Fibroblast of lung (primary cell): ENCODE measurements at regions not wholly inside any gene's neighbourhood (a gene's known extent, or its start where the extent isn't known, plus 50 kb on each side); places are given as distances from the start of the nearest gene placed in this dataset.

Source experiments
- DNase-seq, 2 donors: peaks; one replicate each; pipeline versions ENCODE4 v3.0.0 to v3.0.0-alpha.2; 2010; ENCODE audit warnings: low read depth in 2 of 2
- H2AFZ ChIP-seq: 2 replicates; pipeline ENCODE4 v1.5.1; 2012; ENCODE audit warnings: low read length, control low read depth, inconsistent platforms
- H3K27ac ChIP-seq: 2 replicates; pipeline ENCODE4 v1.5.1; 2011; ENCODE audit warnings: low read length, control low read depth; ENCODE audit not compliant: insufficient read depth
- H3K27me3 ChIP-seq: 2 replicates; pipeline ENCODE4 v1.5.1; 2011; ENCODE audit warnings: mild to moderate bottlenecking, low read length; ENCODE audit not compliant: control insufficient read depth, insufficient read depth
- H3K36me3 ChIP-seq: 2 replicates; pipeline ENCODE4 v1.5.1; 2011; ENCODE audit warnings: low read length; ENCODE audit not compliant: control insufficient read depth, insufficient read depth
- H3K4me1 ChIP-seq: 2 replicates; pipeline ENCODE4 v1.5.1; 2011; ENCODE audit warnings: low read length; ENCODE audit not compliant: control insufficient read depth, insufficient read depth; ENCODE audit errors: extremely low read depth
- H3K4me2 ChIP-seq: 2 replicates; pipeline ENCODE4 v1.5.1; 2011; ENCODE audit warnings: low read length, control low read depth; ENCODE audit not compliant: insufficient read depth; ENCODE audit errors: extremely low read depth
- H3K4me3 ChIP-seq, 4 experiments: fragments of 200-600 bp in 1 of 4; sonication (generic) in 1 of 4; replicated peaks in 1 of 4; 2 replicates each; pipeline ENCODE4 v1.5.1; 2011 to 2016; ENCODE audit warnings: low read length in 4 of 4, low read depth in 3 of 4, mild to moderate bottlenecking in 3 of 4, control low read depth in 2 of 4, inconsistent platforms in 1 of 4, mixed read lengths in 1 of 4; ENCODE audit not compliant: insufficient read depth in 1 of 4; ENCODE audit errors: control extremely low read depth in 1 of 4
- H3K79me2 ChIP-seq: 2 replicates; pipeline ENCODE4 v1.5.1; 2012; ENCODE audit warnings: mild to moderate bottlenecking, low read length, inconsistent platforms; ENCODE audit not compliant: control insufficient read depth, insufficient read depth
- H3K9ac ChIP-seq: 2 replicates; pipeline ENCODE4 v1.5.1; 2011; ENCODE audit warnings: mild to moderate bottlenecking, low read length, control low read depth; ENCODE audit not compliant: insufficient read depth
- H3K9me3 ChIP-seq: 2 replicates; pipeline ENCODE4 v1.5.1; 2012; ENCODE audit warnings: low read depth, low read length; ENCODE audit not compliant: control insufficient read depth, insufficient read depth
- H4K20me1 ChIP-seq: 2 replicates; pipeline ENCODE4 v1.5.1; 2011; ENCODE audit warnings: low read length; ENCODE audit not compliant: control insufficient read depth, insufficient read depth; ENCODE audit errors: extremely low read depth
- EZH2 ChIP-seq: IDR thresholded peaks from 2 replicates; pipeline ENCODE4 v1.5.1; 2012; ENCODE audit warnings: low read length, control low read depth, mild to moderate bottlenecking; ENCODE audit errors: missing control alignments
- TF ChIP-seq, protein P1 (sequence below), 2 donors: IDR thresholded peaks in 1 of 2; conservative IDR thresholded peaks in 1 of 2; 1 replicate in 1 of 2; 2 replicates in 1 of 2; pipeline ENCODE4 v1.5.1; 2011 to 2012; ENCODE audit warnings: low read length in 2 of 2, control low read depth in 1 of 2, inconsistent platforms in 1 of 2, low read depth in 1 of 2, mild to moderate bottlenecking in 1 of 2

GRCh38 chr9:108620767-108621166, 235.0 kb downstream of the ACTL7B start:
- Histone ChIP-seq H4K20me1 (no peaks in the 10 kb centered on the region), H3K36me3 (no peaks in the 10 kb centered on the region), H3K27me3 (no peaks in the 10 kb centered on the region), H3K4me3 (no peak overlapping the region), H3K4me1 (no peaks in the 10 kb centered on the region), H3K9me3 (no peaks in the 10 kb centered on the region), H3K27ac (no peak overlapping the region), H2AFZ (no peak overlapping the region), H3K4me2 (no peak overlapping the region), H3K79me2 (no peaks in the 10 kb centered on the region), H3K9ac (no peak overlapping the region)
- TF ChIP-seq, protein P1, sequence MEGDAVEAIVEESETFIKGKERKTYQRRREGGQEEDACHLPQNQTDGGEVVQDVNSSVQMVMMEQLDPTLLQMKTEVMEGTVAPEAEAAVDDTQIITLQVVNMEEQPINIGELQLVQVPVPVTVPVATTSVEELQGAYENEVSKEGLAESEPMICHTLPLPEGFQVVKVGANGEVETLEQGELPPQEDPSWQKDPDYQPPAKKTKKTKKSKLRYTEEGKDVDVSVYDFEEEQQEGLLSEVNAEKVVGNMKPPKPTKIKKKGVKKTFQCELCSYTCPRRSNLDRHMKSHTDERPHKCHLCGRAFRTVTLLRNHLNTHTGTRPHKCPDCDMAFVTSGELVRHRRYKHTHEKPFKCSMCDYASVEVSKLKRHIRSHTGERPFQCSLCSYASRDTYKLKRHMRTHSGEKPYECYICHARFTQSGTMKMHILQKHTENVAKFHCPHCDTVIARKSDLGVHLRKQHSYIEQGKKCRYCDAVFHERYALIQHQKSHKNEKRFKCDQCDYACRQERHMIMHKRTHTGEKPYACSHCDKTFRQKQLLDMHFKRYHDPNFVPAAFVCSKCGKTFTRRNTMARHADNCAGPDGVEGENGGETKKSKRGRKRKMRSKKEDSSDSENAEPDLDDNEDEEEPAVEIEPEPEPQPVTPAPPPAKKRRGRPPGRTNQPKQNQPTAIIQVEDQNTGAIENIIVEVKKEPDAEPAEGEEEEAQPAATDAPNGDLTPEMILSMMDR (conservative IDR thresholded peaks at IDR 0.05 in 1 of 2, IDR thresholded peaks at IDR 0.05 in 1 of 2; ENCODE audit: low read depth in 1 of 2, low read length in 2 of 2) = no peak
- TF ChIP-seq EZH2 = no peak
- peak; percentile 2 to 45 for DNase-seq

DNA sequence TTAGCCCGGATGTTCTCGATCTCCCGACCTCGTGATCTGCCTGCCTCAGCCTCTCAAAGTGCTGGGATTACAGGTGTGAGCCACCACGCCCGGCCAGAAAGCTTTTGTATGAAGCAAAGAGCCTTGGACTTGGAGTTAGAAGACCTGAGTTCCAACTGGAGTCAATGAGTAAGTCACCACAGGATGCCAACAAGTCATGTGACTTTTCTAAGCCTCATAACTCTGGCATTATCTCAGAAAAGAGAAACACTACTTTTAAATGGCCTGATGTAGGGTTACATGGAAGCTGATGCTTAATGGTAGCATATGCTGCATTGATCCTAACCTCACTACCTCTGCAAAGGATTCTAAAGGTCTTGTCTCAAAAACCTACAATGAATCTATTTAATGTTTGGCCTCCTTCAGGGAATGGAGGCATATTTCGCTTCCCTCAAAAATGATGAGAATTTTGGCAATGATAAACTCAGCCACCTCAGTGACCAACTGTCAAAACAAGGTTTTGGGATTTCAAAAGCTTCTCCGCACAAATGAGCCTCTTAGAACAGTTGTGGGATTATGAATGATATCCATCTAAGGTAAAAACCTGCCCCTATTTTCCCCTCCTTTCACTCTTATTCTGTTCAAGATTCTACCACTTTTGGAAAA, 236.8 kb downstream of the ACTL7B start:
- TF ChIP-seq, protein P1 (conservative IDR thresholded peaks at IDR 0.05 in 1 of 2, IDR thresholded peaks at IDR 0.05 in 1 of 2; ENCODE audit: low read depth in 1 of 2, low read length in 2 of 2) = no peak
- TF ChIP-seq EZH2 = no peak
- H3K4me2 ChIP-seq = no peak overlapping the region
- DNase-seq = peak in 1 of 2 donors; percentile 47
- H3K4me1 ChIP-seq = no peaks in the 10 kb centered on the region
- H3K9me3 ChIP-seq = no peaks in the 10 kb centered on the region
- H3K27ac ChIP-seq = no peak overlapping the region
- no peaks in the 10 kb centered on the region for H3K27me3 ChIP-seq
- no peak overlapping the region for H3K9ac ChIP-seq
- H3K79me2 ChIP-seq = no peaks in the 10 kb centered on the region
- no peak overlapping the region for H2AFZ ChIP-seq
- H4K20me1 ChIP-seq = no peaks in the 10 kb centered on the region
- H3K4me3 ChIP-seq = no peak overlapping the region
- no peaks in the 10 kb centered on the region for H3K36me3 ChIP-seq

- H3K9me3 ChIP-seq = no peaks in the 10 kb centered on the region
- H3K36me3 ChIP-seq = no peaks in the 10 kb centered on the region
- no peak overlapping the region for H3K4me3 ChIP-seq
- H3K27me3 ChIP-seq = no peaks in the 10 kb centered on the region
- H3K79me2 ChIP-seq = no peaks in the 10 kb centered on the region
- no peak overlapping the region for H3K27ac ChIP-seq
- H3K4me1 ChIP-seq = no peaks in the 10 kb centered on the region
- no peak overlapping the region for H3K4me2 ChIP-seq
- DNase-seq = peak in 1 of 2 donors; percentile 5
- no peak overlapping the region for H3K9ac ChIP-seq
- TF ChIP-seq, protein P1 (conservative IDR thresholded peaks at IDR 0.05 in 1 of 2, IDR thresholded peaks at IDR 0.05 in 1 of 2; ENCODE audit: low read depth in 1 of 2, low read length in 2 of 2) = no peak
- no peak for TF ChIP-seq EZH2
- H4K20me1 ChIP-seq = no peaks in the 10 kb centered on the region
- no peak overlapping the region for H2AFZ ChIP-seq
These were observed 238.1 kb downstream of the ACTL7B start for GRCh38 chr9:108617676-108618075.
